ENCODE measurements at regions not wholly inside any gene's neighbourhood (a gene's known extent, or its start where the extent isn't known, plus 50 kb on each side); places are given as distances from the start of the nearest gene placed in this dataset.
"Not testable (repeated sequence)": the region's sequence is repeated elsewhere in the genome, so short reads cannot be mapped to it uniquely, and the experiment has no call there.

- H3K4me3 ChIP-seq (ENCODE audit: control insufficient read depth in 1 of 2, extremely low read depth in 1 of 2, low read length in 1 of 2); H3K36me3 Mint-ChIP-seq; H3K36me3 ChIP-seq (ENCODE audit: control insufficient read depth in 2 of 2, extremely low read depth in 1 of 2, insufficient read depth in 1 of 2, low read length in 1 of 2); H3K9me3 ChIP-seq; DNase-seq; H3K4me1 Mint-ChIP-seq; H3K27ac Mint-ChIP-seq; H3K27ac ChIP-seq (ENCODE audit: low read length); POLR2A ChIA-PET; H3K4me1 ChIP-seq (ENCODE audit: control insufficient read depth in 1 of 2, extremely low read depth in 1 of 2, insufficient read depth in 2 of 2, low read length in 2 of 2); H3K9me3 Mint-ChIP-seq; ATAC-seq (replicated peaks in 1 of 4); H3K27me3 ChIP-seq (replicated peaks in 1 of 2; ENCODE audit: control insufficient read depth in 2 of 2, extremely low read depth in 1 of 2, insufficient read depth in 2 of 2, low read length in 1 of 2): not testable (repeated sequence)
- Mint-ChIP-seq H3K27me3 (peaks cover 0 to 11% of the 10 kb centered on the region in 2 donors), H3K4me3 (peak overlapping the region; percentile 62 to 70 (median 66))
- CTCF ChIA-PET: interaction anchor here in 1 of 2 donors (0.6 kb wide), 1 partner anchor 1243 kb away, joined by 3 read pairs; no protein-coding TSS in a partner anchor
- 88% methylated on average over 4 of the region's 6 CpGs for WGBS (ENCODE audit: insufficient coverage)
Measured at GRCh38 chr7:97928844-97929243, 56.6 kb upstream of the ASNS start.

- H3K36me3 Mint-ChIP-seq; H3K27ac Mint-ChIP-seq; H3K27ac ChIP-seq (ENCODE audit: low read length); H3K4me1 Mint-ChIP-seq; H3K36me3 ChIP-seq (ENCODE audit: control insufficient read depth in 2 of 2, extremely low read depth in 1 of 2, insufficient read depth in 1 of 2, low read length in 1 of 2); H3K9me3 ChIP-seq; H3K27me3 ChIP-seq (replicated peaks in 1 of 2; ENCODE audit: control insufficient read depth in 2 of 2, extremely low read depth in 1 of 2, insufficient read depth in 2 of 2, low read length in 1 of 2); H3K9me3 Mint-ChIP-seq; H3K4me1 ChIP-seq (ENCODE audit: control insufficient read depth in 1 of 2, extremely low read depth in 1 of 2, insufficient read depth in 2 of 2, low read length in 2 of 2); POLR2A ChIA-PET: not testable (repeated sequence)
- Mint-ChIP-seq H3K27me3 (peaks cover 0 to 11% of the 10 kb centered on the region in 2 donors), H3K4me3 (peak overlapping the region; percentile 62 to 70 (median 66))
- CTCF ChIA-PET: interaction anchor here in 1 of 2 donors (0.6 kb wide), 1 partner anchor 1334 kb away, joined by 3 read pairs; no protein-coding TSS in a partner anchor
- peak overlapping the region; percentile 23 to 28 for H3K4me3 ChIP-seq (ENCODE audit: control insufficient read depth in 1 of 2, extremely low read depth in 1 of 2, low read length in 1 of 2)
- peak in 34 of 35 experiments; percentile 6 to 79 (median 54) for DNase-seq
- ATAC-seq (replicated peaks in 1 of 4): peak; percentile 58 to 69 (median 63)
- 3% methylated on average over 53 of the region's 80 CpGs for WGBS (ENCODE audit: insufficient coverage)
Measured at GRCh38 chr7:97927790-97928748, 55.9 kb upstream of the ASNS start.

All from T-cell (primary cell).